Hepatocyte (in vitro differentiated cells): ENCODE measurements at regions not wholly inside any gene's neighbourhood (a gene's known extent, or its start where the extent isn't known, plus 50 kb on each side); places are given as distances from the start of the nearest gene placed in this dataset.

Source experiments
- DNase-seq: peaks from one replicate; pipeline ENCODE4 v3.0.0-alpha.2; 2016; ENCODE audit warnings: low spot score
- H2AFZ ChIP-seq: fragments of 200-600 bp; sonication (generic); 2 replicates; pipeline ENCODE4 v1.6.0; 2016; ENCODE audit warnings: antibody characterized with exemption, mild to moderate bottlenecking
- H3K27ac ChIP-seq: fragments of 200-600 bp; sonication (generic); 2 replicates; pipeline ENCODE4 v1.5.1; 2016; ENCODE audit warnings: mild to moderate bottlenecking
- H3K27me3 ChIP-seq: fragments of 200-600 bp; sonication (generic); 2 replicates; pipeline ENCODE4 v1.6.1; 2016
- H3K36me3 ChIP-seq: fragments of 200-600 bp; sonication (generic); replicated peaks from 2 replicates; pipeline ENCODE4 v1.5.1; 2016; ENCODE audit warnings: low read depth; ENCODE audit not compliant: insufficient read depth
- H3K4me1 ChIP-seq: fragments of 200-600 bp; sonication (generic); 2 replicates; pipeline ENCODE4 v1.5.1; 2016; ENCODE audit warnings: mild to moderate bottlenecking, moderate library complexity; ENCODE audit not compliant: insufficient read depth
- H3K4me2 ChIP-seq: fragments of 200-600 bp; sonication (generic); 2 replicates; pipeline ENCODE4 v1.6.0; 2016
- H3K4me3 ChIP-seq: fragments of 200-600 bp; sonication (generic); 2 replicates; pipeline ENCODE4 v1.5.1; 2016; ENCODE audit warnings: mild to moderate bottlenecking
- H3K79me2 ChIP-seq: fragments of 200-600 bp; sonication (generic); 2 replicates; pipeline ENCODE4 v1.6.0; 2017; ENCODE audit warnings: mild to moderate bottlenecking
- H3K9me2 ChIP-seq: fragments of 200-600 bp; sonication (generic); replicated peaks from 2 replicates; pipeline ENCODE4 v1.6.0; 2017; ENCODE audit warnings: mild to moderate bottlenecking; ENCODE audit not compliant: insufficient read depth
- H3K9me3 ChIP-seq: fragments of 200-600 bp; sonication (generic); 2 replicates; pipeline ENCODE4 v1.5.1; 2016; ENCODE audit warnings: low read depth, mild to moderate bottlenecking
- H4K20me1 ChIP-seq: fragments of 200-600 bp; sonication (generic); 2 replicates; pipeline ENCODE4 v1.6.0; 2016; ENCODE audit warnings: mild to moderate bottlenecking; ENCODE audit not compliant: insufficient read depth, poor library complexity, severe bottlenecking
- CTCF ChIP-seq: fragments of 200-600 bp; sonication (generic); IDR thresholded peaks from 2 replicates; pipeline ENCODE4 v1.5.1; 2016; ENCODE audit warnings: antibody characterized with exemption, mild to moderate bottlenecking; ENCODE audit not compliant: poor library complexity
- EZH2 ChIP-seq: fragments of 200-600 bp; sonication (generic); IDR thresholded peaks from 2 replicates; pipeline ENCODE4 v1.6.1; 2016; ENCODE audit warnings: antibody characterized with exemption, mild to moderate bottlenecking, borderline replicate concordance
- EZH2phosphoT487 ChIP-seq: fragments of 200-600 bp; sonication (generic); IDR thresholded peaks from one replicate; pipeline ENCODE4 v1.6.1; 2018; ENCODE audit warnings: antibody characterized with exemption, mild to moderate bottlenecking, low read depth, moderate library complexity; ENCODE audit not compliant: unreplicated experiment, severe bottlenecking
- WGBS: methylation state at CpG from one replicate; pipeline ENCODE4 v1.1.6; 2016; ENCODE audit warnings: low lambda C conversion rate; ENCODE audit errors: missing lambda C conversion rate; 5-methylcytosine and 5-hydroxymethylcytosine counted together

- H3K4me1 ChIP-seq, result no peaks in the 10 kb centered on the region
- no peaks in the 10 kb centered on the region for H4K20me1 ChIP-seq
- H2AFZ ChIP-seq, result no peak overlapping the region
- no peak overlapping the region for H3K4me3 ChIP-seq
- TF ChIP-seq CTCF (no peak), EZH2phosphoT487 (no peak), EZH2 (no peak)
- no peak overlapping the region for H3K4me2 ChIP-seq
- H3K27me3 ChIP-seq, result no peaks in the 10 kb centered on the region
- H3K9me3 ChIP-seq, result no peaks in the 10 kb centered on the region
- no peak for DNase-seq
- H3K79me2 ChIP-seq, result no peaks in the 10 kb centered on the region
- no peaks in the 10 kb centered on the region for H3K36me3 ChIP-seq
- no peaks in the 10 kb centered on the region for H3K9me2 ChIP-seq
- H3K27ac ChIP-seq, result no peak overlapping the region
These were observed 250.2 kb upstream of the GRIP1 start for GRCh38 chr12:66929121-66929520.

GRCh38 chr12:66931091-66931490 is 252.2 kb upstream of the GRIP1 start:
- no peak overlapping the region for H2AFZ ChIP-seq
- H3K4me1 ChIP-seq, result no peaks in the 10 kb centered on the region
- H4K20me1 ChIP-seq, result no peaks in the 10 kb centered on the region
- WGBS, result 72% methylated on average over 3 of the region's 3 CpGs
- no peaks in the 10 kb centered on the region for H3K79me2 ChIP-seq
- H3K4me2 ChIP-seq, result no peak overlapping the region
- H3K9me2 ChIP-seq, result no peaks in the 10 kb centered on the region
- TF ChIP-seq EZH2phosphoT487, result no peak
- no peak for TF ChIP-seq CTCF
- no peak for TF ChIP-seq EZH2
- no peaks in the 10 kb centered on the region for H3K27me3 ChIP-seq
- H3K4me3 ChIP-seq, result no peak overlapping the region
- no peak for DNase-seq
- H3K9me3 ChIP-seq, result no peaks in the 10 kb centered on the region
- no peaks in the 10 kb centered on the region for H3K36me3 ChIP-seq
- no peak overlapping the region for H3K27ac ChIP-seq

GRCh38 chr12:66932126-66932525 is 253.2 kb upstream of the GRIP1 start:
- no peak for TF ChIP-seq EZH2phosphoT487
- no peak for TF ChIP-seq EZH2
- no peak for TF ChIP-seq CTCF
- no peak overlapping the region for H3K27ac ChIP-seq
- H4K20me1 ChIP-seq, result no peaks in the 10 kb centered on the region
- H3K4me2 ChIP-seq, result no peak overlapping the region
- no peak overlapping the region for H2AFZ ChIP-seq
- no peak overlapping the region for H3K4me3 ChIP-seq
- no peaks in the 10 kb centered on the region for H3K79me2 ChIP-seq
- 78% methylated on average over 1 of the region's 1 CpG for WGBS
- H3K9me2 ChIP-seq, result no peaks in the 10 kb centered on the region
- H3K27me3 ChIP-seq, result no peaks in the 10 kb centered on the region
- DNase-seq, result no peak
- H3K9me3 ChIP-seq, result no peaks in the 10 kb centered on the region
- no peaks in the 10 kb centered on the region for H3K4me1 ChIP-seq
- H3K36me3 ChIP-seq, result no peaks in the 10 kb centered on the region
